Psoas muscle (tissue), 7 donors: ENCODE measurements at regions not wholly inside any gene's neighbourhood (a gene's known extent, or its start where the extent isn't known, plus 50 kb on each side); places are given as distances from the start of the nearest gene placed in this dataset.

Experiments used
- ATAC-seq, 4 donors: fragments of 200-7000 bp; cut with Tn5 transposase; one replicate each; pipeline ENCODE4 v1.9.1; 2020; ENCODE audit warnings: moderate library complexity in 3 of 4, mild to moderate bottlenecking in 2 of 4
- DNase-seq, 2 donors: peaks; one replicate each; pipeline ENCODE4 v3.0.0-alpha.2; 2020
- H3K27ac ChIP-seq: fragments of 200-600 bp; one replicate; pipeline ENCODE4 v1.8.0; 2022
- H3K27me3 ChIP-seq, 3 donors: fragments of 200-600 bp in 1 of 3; one replicate each; pipeline versions ENCODE4 v1.6.1 to v1.8.0; 2013 to 2022; ENCODE audit warnings: low read length in 2 of 3, mild to moderate bottlenecking in 2 of 3, moderate library complexity in 1 of 3; ENCODE audit not compliant: insufficient read depth in 3 of 3
- H3K36me3 ChIP-seq, 2 donors: fragments of 200-600 bp in 1 of 2; one replicate each; pipeline versions ENCODE4 v1.6.1 to v1.8.0; 2013 to 2022; ENCODE audit warnings: low read depth in 1 of 2, mild to moderate bottlenecking in 1 of 2, moderate library complexity in 1 of 2; ENCODE audit not compliant: insufficient read depth in 1 of 2
- H3K4me1 ChIP-seq: fragments of 200-600 bp; one replicate; pipeline ENCODE4 v1.8.0; 2022
- H3K4me3 ChIP-seq: fragments of 200-600 bp; one replicate; pipeline ENCODE4 v1.8.0; 2022; ENCODE audit warnings: mild to moderate bottlenecking
- H3K9me3 ChIP-seq: fragments of 200-600 bp; one replicate; pipeline ENCODE4 v1.8.0; 2022
- WGBS, 3 donors: extraction: QIAGEN DNeasy Blood & Tissue Kit; methylation state at CpG; one replicate each; pipeline versions ENCODE4 v1.1.6 to v1.1.7; 2013; 5-methylcytosine and 5-hydroxymethylcytosine counted together
- intact Hi-C, 2 donors: fragments of 100-400 bp; cut with DNase I; formaldehyde crosslinking; loops; one replicate each; pipeline versions ENCODE4 v1.11.0 to v1.14.2; 2022
- TF ChIP-seq, protein P1 (sequence below): fragments of 200-600 bp; IDR thresholded peaks from one replicate; pipeline ENCODE4 v1.8.0; 2022; ENCODE audit warnings: antibody characterized with exemption
- donor health status: healthy with polysubstance abuse.
- donor health status: DM: no; HTN: no; CAD: no; lungs with moderate emphysema.
- donor health status: Bipolar disorder and iron deficiency.
- donor health status: healthy.
- donor health status: DM: yes; HTN: yes; CAD: no.
- donor health status: DM: no; HTN: no; CAD: no.
- donor health status: DM: yes; HTN: yes; CAD: no.

DNA sequence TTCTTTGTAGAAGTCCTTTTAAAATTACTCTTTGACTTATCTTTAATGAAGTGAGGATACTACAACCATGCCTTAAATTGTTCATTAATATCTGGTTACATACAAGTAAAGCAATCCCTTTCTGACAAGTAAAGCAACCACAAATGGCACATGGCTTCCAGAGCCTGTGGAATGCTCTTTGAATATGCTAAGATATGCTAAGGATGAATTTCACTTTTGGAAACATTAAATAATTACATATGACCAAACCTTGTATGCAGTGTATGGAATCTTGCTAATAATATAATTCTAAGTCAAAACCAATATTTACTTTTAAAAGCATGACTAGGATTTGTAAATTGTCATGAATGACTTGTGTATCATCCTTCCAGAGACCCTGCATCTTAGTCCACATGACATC is 1711.2 kb upstream of the CELF4 start:
- Histone ChIP-seq H3K4me3 (no peak overlapping the region), H3K27ac (no peak overlapping the region), H3K9me3 (no peaks in the 10 kb centered on the region), H3K27me3 (no peaks in the 10 kb centered on the region), H3K36me3 (no peaks in the 10 kb centered on the region), H3K4me1 (no peaks in the 10 kb centered on the region)
- TF ChIP-seq, protein P1, sequence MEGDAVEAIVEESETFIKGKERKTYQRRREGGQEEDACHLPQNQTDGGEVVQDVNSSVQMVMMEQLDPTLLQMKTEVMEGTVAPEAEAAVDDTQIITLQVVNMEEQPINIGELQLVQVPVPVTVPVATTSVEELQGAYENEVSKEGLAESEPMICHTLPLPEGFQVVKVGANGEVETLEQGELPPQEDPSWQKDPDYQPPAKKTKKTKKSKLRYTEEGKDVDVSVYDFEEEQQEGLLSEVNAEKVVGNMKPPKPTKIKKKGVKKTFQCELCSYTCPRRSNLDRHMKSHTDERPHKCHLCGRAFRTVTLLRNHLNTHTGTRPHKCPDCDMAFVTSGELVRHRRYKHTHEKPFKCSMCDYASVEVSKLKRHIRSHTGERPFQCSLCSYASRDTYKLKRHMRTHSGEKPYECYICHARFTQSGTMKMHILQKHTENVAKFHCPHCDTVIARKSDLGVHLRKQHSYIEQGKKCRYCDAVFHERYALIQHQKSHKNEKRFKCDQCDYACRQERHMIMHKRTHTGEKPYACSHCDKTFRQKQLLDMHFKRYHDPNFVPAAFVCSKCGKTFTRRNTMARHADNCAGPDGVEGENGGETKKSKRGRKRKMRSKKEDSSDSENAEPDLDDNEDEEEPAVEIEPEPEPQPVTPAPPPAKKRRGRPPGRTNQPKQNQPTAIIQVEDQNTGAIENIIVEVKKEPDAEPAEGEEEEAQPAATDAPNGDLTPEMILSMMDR = no peak
- intact Hi-C loops = no loop called here
- ATAC-seq = no peak
- DNase-seq = no peak

DNA sequence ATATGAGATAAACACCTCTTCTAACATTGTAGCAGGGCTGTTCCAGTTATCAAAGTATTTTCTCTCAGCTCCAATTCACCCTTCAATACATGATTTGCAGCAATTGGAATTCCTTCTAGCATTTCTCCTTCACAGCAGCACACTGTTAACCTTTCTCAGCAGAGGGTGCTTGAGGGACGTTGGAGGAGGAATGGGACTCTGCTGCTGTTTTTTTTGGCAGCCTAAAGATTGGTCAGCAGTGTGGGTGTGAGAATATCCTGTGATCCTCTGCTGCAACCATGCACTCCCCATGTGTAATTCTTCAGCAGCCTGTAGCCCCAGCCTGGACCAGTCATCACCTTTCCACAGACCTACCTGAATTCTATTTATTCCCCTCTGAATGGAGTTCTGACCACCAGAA is 1708.9 kb upstream of the CELF4 start:
- ATAC-seq = no peak
- H3K9me3 ChIP-seq = no peaks in the 10 kb centered on the region
- TF ChIP-seq, protein P1 = no peak
- intact Hi-C loops = no loop called here
- H3K36me3 ChIP-seq = no peaks in the 10 kb centered on the region
- no peak for DNase-seq
- H3K4me3 ChIP-seq = no peak overlapping the region
- no peak overlapping the region for H3K27ac ChIP-seq
- no peaks in the 10 kb centered on the region for H3K27me3 ChIP-seq
- WGBS, 3 donors = 12 to 38% (median 14%) methylated on average over 1 of the region's 1 CpG
- no peaks in the 10 kb centered on the region for H3K4me1 ChIP-seq

DNA sequence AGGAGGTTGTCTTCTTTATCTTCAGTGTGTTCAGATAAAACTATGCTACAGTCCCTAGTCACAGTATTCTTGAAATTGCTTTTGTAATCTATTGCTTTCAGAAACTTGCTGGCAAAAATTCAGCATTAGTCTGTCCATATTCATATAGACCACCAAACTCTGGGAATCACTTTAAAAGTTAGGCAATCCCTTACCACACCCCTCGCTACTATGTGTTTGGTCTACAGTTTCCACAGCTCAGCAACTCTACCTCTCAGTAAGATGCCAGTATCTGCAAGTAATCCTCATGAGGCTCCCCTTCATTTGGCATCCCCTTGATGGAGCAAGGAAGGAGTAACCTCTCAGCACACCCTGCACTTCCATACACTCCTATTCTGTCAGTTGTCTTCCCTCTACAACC is 1706.6 kb upstream of the CELF4 start:
- no peak overlapping the region for H3K27ac ChIP-seq
- 47 to 97% (median 97%) methylated on average over 1 of the region's 1 CpG for WGBS, 3 donors
- H3K27me3 ChIP-seq = no peaks in the 10 kb centered on the region
- no peaks in the 10 kb centered on the region for H3K36me3 ChIP-seq
- no peak overlapping the region for H3K4me3 ChIP-seq
- H3K9me3 ChIP-seq = no peaks in the 10 kb centered on the region
- TF ChIP-seq, protein P1 = no peak
- no peak for DNase-seq
- intact Hi-C loops = no loop called here
- H3K4me1 ChIP-seq = no peaks in the 10 kb centered on the region
- ATAC-seq = no peak

DNA sequence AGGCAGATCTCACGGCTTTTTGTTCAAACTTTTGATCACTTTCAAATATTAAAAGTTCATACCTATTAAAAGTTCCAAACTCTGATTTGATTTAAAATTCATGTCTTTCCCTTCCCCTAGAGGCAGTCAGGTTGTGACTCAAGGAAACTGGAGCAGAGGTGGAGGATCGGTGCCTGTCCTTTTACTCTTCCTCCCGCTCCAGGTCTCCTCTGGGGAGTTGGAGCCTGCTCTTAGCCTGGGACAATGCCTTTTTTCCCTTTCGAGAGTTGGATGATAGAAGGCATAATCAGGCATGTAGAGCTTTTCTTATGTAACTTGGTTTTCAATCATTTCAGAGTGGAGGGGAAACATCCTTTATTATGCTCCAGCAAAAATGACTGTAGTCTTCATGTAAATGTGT is 1706.1 kb upstream of the CELF4 start:
- intact Hi-C loops = no loop called here
- Histone ChIP-seq H3K9me3 (no peaks in the 10 kb centered on the region), H3K4me3 (no peak overlapping the region), H3K4me1 (no peaks in the 10 kb centered on the region), H3K27me3 (no peaks in the 10 kb centered on the region), H3K36me3 (no peaks in the 10 kb centered on the region), H3K27ac (no peak overlapping the region)
- ATAC-seq (no peak), DNase-seq (no peak)
- TF ChIP-seq, protein P1 = no peak
- 77 to 82% (median 78%) methylated on average over 4 of the region's 4 CpGs for WGBS, 3 donors

DNA sequence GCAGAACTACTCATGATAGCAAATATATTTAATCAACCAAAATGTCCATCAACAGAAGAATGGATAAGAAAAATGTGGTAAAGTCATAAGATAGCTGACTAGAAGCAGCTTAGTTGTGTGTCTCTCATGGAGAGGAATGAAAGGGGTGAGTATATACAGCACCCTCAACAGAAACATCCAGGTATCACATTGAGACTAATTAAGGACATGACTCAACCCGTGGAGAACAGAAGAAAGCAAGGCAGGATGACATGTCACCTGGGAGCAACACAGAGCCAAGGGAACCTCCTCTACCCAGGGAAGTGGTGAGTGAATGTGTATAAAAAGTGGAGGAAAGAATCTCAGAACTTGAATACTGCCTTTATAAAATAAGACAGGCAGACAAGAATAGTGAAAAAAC is 1695.0 kb upstream of the CELF4 start:
- H3K4me3 ChIP-seq = no peak overlapping the region
- DNase-seq (no peak), ATAC-seq (no peak)
- intact Hi-C loops = no loop called here
- H3K27me3 ChIP-seq = no peaks in the 10 kb centered on the region
- no peaks in the 10 kb centered on the region for H3K36me3 ChIP-seq
- H3K27ac ChIP-seq = no peak overlapping the region
- no peaks in the 10 kb centered on the region for H3K9me3 ChIP-seq
- TF ChIP-seq, protein P1 = no peak
- WGBS, 3 donors = 37 to 85% (median 67%) methylated on average over 1 of the region's 1 CpG
- no peaks in the 10 kb centered on the region for H3K4me1 ChIP-seq
